ENCODE measurements at regions not wholly inside any gene's neighbourhood (a gene's known extent, or its start where the extent isn't known, plus 50 kb on each side); places are given as distances from the start of the nearest gene placed in this dataset.

- TF ChIP-seq CTCF (IDR thresholded peaks at IDR 0.05; ENCODE audit: extremely low read depth, insufficient read depth, missing control alignments), result no peak
- in situ Hi-C loops (cut with MboI; ENCODE audit: low pct_unique_long_range_greater_than_20kb, low sequenced_read_pairs, unreplicated experiment), result no loop called here
- DNase-seq (ENCODE audit: low spot score), result no peak
These were observed 70.3 kb upstream of the GPC1 start for GRCh38 chr2:240364961-240365775.

- in situ Hi-C loops (cut with MboI; ENCODE audit: low pct_unique_long_range_greater_than_20kb, low sequenced_read_pairs, unreplicated experiment), result no loop called here
- TF ChIP-seq CTCF (IDR thresholded peaks at IDR 0.05; ENCODE audit: extremely low read depth, insufficient read depth, missing control alignments), result no peak
- no peak for DNase-seq (ENCODE audit: low spot score)
These were observed 69.4 kb upstream of the GPC1 start for GRCh38 chr2:240365971-240366471.

- DNase-seq (ENCODE audit: low spot score), result no peak
- in situ Hi-C loops (cut with MboI; ENCODE audit: low pct_unique_long_range_greater_than_20kb, low sequenced_read_pairs, unreplicated experiment), result no loop called here
- TF ChIP-seq CTCF (IDR thresholded peaks at IDR 0.05; ENCODE audit: extremely low read depth, insufficient read depth, missing control alignments), result no peak
These were observed 68.6 kb upstream of the GPC1 start for GRCh38 chr2:240366901-240367300.

GRCh38 chr2:240367721-240368120 lies 67.7 kb upstream of the GPC1 start:
- DNase-seq (ENCODE audit: low spot score), result no peak
- TF ChIP-seq CTCF (IDR thresholded peaks at IDR 0.05; ENCODE audit: extremely low read depth, insufficient read depth, missing control alignments), result no peak
- in situ Hi-C loops (cut with MboI; ENCODE audit: low pct_unique_long_range_greater_than_20kb, low sequenced_read_pairs, unreplicated experiment), result no loop called here

GRCh38 chr2:240368781-240369331 lies 66.6 kb upstream of the GPC1 start:
- DNase-seq (ENCODE audit: low spot score), result no peak
- in situ Hi-C loops (cut with MboI; ENCODE audit: low pct_unique_long_range_greater_than_20kb, low sequenced_read_pairs, unreplicated experiment), result no loop called here
- no peak for TF ChIP-seq CTCF (IDR thresholded peaks at IDR 0.05; ENCODE audit: extremely low read depth, insufficient read depth, missing control alignments)

- TF ChIP-seq CTCF (IDR thresholded peaks at IDR 0.05; ENCODE audit: extremely low read depth, insufficient read depth, missing control alignments), result no peak
- in situ Hi-C loops (cut with MboI; ENCODE audit: low pct_unique_long_range_greater_than_20kb, low sequenced_read_pairs, unreplicated experiment), result no loop called here
- no peak for DNase-seq (ENCODE audit: low spot score)
These were observed 66.1 kb upstream of the GPC1 start for GRCh38 chr2:240369335-240369734.
